NB4 (cell line): ENCODE measurements at regions not wholly inside any gene's neighbourhood (a gene's known extent, or its start where the extent isn't known, plus 50 kb on each side); places are given as distances from the start of the nearest gene placed in this dataset.
"Not testable (repeated sequence)": the region's sequence is repeated elsewhere in the genome, so short reads cannot be mapped to it uniquely, and the experiment has no call there.

Source experiments
- TF ChIP-seq, protein P1 (sequence below): IDR thresholded peaks from one replicate; pipeline ENCODE4 v1.5.1; 2012; ENCODE audit warnings: low read depth, low read length
- TF ChIP-seq, protein P2 (sequence below): IDR thresholded peaks from 2 replicates; pipeline ENCODE4 v1.6.1; 2011; ENCODE audit warnings: low read depth, low read length

DNA sequence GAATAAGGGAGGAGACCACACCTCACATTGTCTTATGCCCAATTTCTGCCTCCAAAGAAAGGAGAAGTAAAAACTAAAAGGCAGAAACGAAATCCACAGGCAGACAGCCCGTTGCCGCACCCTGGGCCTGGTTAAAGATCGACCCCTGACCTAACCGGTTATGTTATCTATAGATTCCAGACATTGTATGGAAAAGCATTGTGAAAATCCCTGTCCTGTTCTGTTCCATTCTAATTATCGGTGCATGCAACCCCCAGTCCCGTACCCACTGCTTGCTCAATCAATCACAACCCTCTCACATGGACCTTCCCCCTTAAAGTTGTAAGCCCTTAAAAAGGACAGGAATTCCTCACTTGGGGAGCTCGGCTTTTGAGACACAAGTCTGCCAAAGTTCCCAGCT, 117.1 kb upstream of the PPM1J start:
- TF ChIP-seq, protein P1, sequence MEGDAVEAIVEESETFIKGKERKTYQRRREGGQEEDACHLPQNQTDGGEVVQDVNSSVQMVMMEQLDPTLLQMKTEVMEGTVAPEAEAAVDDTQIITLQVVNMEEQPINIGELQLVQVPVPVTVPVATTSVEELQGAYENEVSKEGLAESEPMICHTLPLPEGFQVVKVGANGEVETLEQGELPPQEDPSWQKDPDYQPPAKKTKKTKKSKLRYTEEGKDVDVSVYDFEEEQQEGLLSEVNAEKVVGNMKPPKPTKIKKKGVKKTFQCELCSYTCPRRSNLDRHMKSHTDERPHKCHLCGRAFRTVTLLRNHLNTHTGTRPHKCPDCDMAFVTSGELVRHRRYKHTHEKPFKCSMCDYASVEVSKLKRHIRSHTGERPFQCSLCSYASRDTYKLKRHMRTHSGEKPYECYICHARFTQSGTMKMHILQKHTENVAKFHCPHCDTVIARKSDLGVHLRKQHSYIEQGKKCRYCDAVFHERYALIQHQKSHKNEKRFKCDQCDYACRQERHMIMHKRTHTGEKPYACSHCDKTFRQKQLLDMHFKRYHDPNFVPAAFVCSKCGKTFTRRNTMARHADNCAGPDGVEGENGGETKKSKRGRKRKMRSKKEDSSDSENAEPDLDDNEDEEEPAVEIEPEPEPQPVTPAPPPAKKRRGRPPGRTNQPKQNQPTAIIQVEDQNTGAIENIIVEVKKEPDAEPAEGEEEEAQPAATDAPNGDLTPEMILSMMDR, result not testable (repeated sequence)
- TF ChIP-seq, protein P2, sequence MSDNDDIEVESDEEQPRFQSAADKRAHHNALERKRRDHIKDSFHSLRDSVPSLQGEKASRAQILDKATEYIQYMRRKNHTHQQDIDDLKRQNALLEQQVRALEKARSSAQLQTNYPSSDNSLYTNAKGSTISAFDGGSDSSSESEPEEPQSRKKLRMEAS, result not testable (repeated sequence)
